ACHN (cell line): ENCODE measurements at regions not wholly inside any gene's neighbourhood (a gene's known extent, or its start where the extent isn't known, plus 50 kb on each side); places are given as distances from the start of the nearest gene placed in this dataset.
"Not testable (repeated sequence)": the region's sequence is repeated elsewhere in the genome, so short reads cannot be mapped to it uniquely, and the experiment has no call there.

ENCODE experiments used
- DNase-seq: peaks from one replicate; pipeline ENCODE4 v3.0.0-alpha.2; 2015
- in situ Hi-C: cut with HindIII; loops from 2 replicates; pipeline ENCODE4 v1.10.0; 2017; ENCODE audit warnings: low sequenced_read_pairs, low pct_ligation_motif_present, low pct_unique_long_range_greater_than_20kb

DNA sequence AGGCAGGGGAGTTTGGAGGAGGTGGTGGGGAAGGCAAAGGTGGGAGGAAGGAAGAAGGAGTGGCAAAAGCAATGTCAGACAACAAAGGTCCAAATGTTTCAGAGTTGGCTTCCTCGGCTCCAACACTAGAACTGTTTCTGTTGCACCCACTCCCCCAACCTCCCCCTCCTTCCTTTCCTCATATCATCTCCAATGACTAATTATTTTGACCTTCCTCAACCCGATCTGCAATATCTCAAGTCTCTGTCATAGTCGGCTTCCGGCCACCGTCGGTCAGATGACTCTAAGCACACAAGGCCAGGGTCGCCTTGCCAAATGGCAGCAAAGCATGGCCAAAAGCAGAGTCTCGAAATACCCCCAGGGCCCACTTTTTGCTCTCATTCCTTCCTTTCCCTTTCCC is 637.0 kb upstream of the TBX3 start:
- in situ Hi-C loops: no loop called here

DNA sequence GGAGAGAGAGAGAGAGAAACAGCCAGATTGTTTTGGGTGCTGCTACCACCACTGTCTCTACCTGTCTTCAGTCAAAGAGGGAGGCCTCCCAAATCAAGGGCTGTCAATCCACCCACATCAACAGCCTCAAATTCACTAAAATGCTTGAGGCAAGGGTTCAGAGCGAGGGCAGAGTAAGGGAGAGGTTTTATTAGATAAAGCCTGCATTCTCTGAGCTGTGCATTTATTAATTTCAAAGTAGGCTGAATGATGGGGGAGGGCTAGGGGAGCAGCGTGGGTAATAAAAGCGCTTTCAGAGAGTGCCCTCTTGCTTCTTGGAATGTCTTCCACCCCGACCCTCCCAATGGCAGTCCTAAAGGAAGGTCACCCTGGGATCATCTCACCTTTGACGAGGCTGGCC is 636.5 kb upstream of the TBX3 start:
- in situ Hi-C loops: no loop called here
- DNase-seq: no peak

More for the DNA sequence above, 637.0 kb upstream of the TBX3 start:
- no peak for DNase-seq

DNA sequence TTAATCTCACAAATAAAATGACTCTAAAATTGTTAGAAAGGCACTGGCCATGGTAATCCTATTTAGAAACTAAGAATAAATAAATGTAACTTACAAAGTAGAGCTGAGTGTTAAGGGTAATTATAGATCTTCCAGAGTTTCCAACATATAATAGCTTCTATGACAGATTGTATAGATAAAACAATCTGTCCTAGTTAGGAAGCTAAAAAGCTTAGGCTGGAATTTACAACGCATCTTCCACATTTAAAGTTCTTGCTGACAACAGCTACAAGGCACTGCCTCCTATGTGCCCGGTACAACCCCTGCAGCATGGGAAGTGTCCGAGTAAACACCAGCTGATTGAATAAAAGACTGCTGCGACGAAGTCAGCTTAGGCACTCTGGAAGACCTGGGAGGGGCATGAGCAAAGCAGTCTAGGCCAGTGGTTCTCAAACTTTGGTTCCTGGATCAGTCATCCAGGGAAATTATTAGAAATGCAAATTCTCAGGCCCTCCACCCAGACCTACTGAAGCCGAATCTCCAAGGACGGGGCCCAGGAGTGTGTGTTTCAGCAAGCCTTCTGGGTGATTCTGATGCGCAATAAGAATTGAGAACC is 635.6 kb upstream of the TBX3 start:
- in situ Hi-C loops: no loop called here
- no peak for DNase-seq

DNA sequence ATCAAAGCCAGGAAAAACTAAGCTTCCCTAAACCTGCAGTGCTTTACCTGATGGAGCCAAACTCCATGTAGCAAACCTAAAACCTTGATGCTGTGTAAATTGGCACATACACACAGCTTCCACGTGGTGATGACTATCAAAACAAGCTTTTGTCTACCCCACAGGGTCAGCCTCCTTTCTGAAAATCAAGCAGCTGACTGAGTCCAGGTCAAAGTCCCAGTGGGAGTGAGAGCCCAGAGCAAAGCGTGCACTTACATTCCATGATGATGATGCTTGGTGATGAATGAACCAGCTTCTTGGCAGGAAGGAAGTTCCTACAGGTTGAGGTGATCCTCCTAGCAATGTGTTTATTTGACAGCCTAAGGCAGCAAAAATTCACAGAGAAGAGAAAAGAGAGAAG is 630.0 kb upstream of the TBX3 start:
- DNase-seq: no peak

DNA sequence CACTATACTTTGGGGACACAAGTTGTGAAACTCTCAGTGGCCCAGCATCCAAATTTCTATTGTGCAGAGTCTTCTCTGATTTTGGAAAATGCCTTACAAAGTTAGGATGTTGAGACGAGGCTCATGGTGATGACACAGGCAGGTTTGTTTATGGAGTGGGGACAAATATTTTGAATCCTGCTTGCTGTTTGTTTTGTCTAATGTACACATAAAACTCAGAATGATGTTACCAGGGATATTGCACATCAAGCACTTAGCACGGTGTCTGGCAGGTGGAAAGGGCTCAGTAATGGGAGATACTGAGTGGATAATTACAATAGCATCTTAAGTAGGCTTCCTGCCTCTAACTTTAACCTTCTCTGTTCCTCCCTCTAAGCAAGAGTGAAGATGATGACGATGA is 628.9 kb upstream of the TBX3 start:
- DNase-seq: no peak
- in situ Hi-C loops: no loop called here

More for the DNA sequence above, 630.0 kb upstream of the TBX3 start:
- in situ Hi-C loops: no loop called here

DNA sequence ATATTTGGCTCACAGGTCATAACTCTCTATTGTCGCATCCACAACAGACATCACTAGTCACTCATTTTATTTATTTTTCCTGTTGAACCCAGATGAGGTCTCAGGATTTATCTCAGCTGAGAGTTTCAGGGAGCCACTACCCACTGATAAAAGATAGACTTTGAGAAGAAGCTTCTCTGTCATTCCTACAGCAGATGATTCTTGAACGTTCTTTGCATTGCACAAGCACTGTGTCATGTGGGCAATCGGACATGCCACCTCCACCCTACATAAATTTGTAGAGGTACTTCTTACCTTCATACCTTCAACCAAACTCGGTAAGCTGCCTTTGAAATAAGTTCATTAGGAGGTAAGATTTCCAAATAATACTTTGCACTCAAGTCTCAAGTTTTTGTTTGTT is 627.9 kb upstream of the TBX3 start:
- in situ Hi-C loops: no loop called here
- no peak for DNase-seq

DNA sequence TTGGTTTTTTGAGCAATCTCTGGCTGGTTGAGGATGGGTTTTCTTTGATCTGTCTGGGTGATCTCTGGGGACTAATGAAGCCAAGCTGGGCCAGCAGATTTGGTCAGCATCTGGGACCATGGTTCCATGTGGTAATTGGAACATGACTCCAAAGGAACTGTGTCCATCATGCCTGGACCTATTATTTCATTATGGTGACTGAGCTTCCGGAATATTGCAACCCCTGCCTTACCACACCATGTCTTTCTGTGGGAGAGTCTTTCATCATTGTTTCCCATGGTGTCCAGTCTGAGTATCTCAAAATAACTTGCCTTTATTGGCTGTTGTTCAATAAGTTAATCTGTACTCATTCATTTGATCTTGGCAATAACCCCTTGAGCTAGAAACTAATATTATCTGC is 624.9 kb upstream of the TBX3 start:
- DNase-seq: no peak
- in situ Hi-C loops: no loop called here

DNA sequence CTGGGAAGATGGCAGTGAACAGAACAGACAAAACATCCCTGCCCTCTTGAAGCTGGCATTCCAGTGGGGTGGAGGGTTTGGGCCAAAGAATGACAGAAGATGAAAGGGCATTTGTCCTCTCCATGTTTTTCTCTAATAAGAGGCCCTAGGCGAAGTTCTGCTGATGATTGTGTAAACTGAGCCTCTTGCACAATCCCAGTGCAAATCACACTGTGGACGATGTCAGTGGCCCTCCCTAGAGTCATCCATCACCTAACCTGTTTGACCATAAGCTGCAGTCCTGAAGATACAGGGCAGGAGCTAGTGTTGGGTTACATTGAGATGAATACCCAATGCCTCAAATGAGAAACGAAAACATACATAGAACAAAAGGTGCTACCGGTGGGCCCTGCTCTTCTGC is 622.4 kb upstream of the TBX3 start:
- in situ Hi-C loops: no loop called here
- DNase-seq: no peak

DNA sequence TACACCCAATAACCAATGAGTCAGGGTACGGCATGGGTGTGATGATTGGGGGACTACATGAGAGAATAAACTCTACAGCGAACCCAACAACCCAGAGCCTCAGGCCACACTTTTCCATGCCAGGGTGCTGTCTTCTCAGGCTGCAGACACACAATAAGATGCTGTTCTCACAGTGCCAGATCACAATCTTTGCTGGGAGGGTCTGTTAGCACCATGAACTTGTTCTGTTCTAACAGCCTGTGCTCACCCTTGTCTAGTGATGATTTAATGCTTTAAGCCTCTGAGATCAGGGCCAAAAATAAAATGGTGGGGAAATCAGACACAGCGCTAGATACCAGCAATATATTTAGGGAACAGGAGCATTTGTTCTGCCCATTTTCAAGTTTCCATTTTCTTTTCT is 621.9 kb upstream of the TBX3 start:
- in situ Hi-C loops: no loop called here

DNA sequence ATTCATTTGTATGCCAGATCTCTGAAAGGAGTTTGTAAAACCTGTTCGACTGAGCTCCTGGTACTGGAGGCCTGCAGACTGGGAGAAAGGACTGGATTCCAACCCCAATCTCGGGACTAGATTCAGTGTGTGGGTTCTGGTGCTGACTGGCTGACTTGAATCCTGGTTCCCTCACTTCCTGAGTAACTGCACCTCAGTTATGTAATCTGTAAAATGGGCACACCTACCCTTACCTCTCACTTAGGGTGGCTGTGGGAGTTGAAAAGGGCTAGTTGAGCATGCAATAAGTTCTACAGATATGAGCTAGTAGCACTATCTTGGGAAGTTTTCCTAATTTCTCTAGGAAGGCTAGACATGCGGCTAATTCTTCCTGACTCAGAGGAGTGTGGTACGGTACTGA is 621.3 kb upstream of the TBX3 start:
- DNase-seq: no peak
- in situ Hi-C loops: no loop called here

More for the DNA sequence above, 621.9 kb upstream of the TBX3 start:
- DNase-seq: no peak

DNA sequence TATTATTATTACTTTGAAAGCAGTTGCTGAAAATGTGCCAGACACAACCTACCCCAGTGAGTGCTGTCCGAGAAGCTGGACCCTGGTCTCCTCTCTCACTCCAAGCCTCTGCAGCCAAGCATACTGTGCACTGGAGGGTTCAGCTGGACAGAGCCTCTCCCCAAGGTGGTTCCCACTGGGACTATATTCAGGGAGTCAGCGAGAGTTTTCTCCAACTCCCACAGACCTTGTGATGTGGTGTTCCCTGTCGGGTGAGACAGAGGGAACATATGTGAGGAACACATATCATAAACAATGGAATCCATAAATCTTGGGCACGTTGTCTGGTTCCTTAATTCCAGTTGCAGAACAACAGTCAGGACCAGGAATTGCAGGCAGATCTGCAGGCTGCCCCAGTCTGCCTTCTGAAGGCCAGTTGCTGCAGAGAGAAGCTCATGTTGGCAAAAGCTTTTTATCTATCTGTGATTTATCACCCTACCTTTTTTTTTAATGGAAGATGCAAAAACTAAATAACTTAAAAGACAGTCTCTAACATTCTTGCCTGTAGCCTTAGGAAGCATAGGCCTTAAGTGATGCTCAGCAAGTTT is 619.8 kb upstream of the TBX3 start:
- DNase-seq: no peak
- in situ Hi-C loops: no loop called here

DNA sequence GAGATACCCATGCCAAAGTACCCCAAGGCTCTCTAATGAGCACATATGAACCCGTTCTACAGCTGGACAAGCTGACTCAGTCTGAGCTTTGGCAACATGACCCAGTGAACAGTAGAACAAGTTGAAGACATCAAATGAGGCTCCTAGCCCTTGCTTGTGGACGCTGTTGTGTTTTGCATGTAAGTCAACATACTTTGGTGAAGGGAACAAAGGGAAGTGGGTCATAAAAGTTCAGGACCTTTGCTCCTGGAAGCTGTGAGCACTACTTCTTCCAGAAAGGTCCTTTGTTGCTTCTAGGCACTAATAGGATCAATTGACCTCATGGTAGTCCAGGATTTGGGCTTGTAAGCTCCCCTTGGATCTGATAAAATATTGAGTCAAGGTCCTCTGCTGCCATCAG is 613.5 kb upstream of the TBX3 start:
- no peak for DNase-seq
- in situ Hi-C loops: no loop called here

DNA sequence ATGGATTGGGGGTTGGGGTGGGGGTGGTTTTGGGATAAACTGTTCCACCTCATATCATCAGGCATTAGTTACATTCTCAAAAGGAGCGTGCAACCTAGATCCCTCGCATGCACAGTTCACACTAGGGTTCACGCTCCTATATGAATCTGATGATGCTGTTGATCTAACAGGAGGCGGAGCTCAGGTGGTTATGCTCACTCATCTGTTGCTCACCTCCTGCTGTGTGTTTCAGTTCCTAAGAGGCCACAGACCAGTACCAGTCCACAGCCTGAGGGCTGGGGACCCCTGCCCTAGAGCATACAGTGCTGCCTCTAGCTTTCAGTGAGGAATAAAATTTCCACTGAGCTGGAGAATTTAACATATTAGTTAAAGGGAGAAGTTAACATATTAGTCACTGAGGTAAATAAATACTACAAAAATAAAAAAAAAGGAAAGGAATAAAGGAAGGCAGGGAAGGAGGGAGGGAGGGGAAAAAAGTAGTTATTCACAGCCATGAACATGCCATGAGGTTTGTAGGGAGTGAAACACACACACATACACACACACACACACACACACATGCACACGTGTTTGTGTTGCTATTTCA is 612.7 kb upstream of the TBX3 start:
- DNase-seq: no peak
- in situ Hi-C loops: no loop called here

DNA sequence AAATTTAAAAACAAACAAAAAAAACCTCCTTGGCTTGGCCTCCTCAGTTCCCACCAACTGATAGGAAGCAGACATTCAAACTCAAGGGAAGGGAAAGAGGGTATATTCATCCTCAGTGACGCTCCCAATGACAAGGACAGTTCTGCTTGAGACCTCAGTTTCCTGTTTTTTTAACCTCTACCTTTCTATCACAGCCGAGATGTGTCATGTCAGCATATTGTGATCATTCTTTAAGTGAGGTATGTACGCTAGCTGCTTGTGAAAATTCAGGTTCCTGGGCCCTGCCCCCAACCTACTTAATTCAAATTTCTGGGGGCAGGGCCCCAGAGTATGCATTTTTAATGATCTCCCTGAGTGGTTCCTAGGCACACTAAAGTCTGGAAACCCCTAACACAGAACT is 611.9 kb upstream of the TBX3 start:
- in situ Hi-C loops: no loop called here
- DNase-seq: no peak

DNA sequence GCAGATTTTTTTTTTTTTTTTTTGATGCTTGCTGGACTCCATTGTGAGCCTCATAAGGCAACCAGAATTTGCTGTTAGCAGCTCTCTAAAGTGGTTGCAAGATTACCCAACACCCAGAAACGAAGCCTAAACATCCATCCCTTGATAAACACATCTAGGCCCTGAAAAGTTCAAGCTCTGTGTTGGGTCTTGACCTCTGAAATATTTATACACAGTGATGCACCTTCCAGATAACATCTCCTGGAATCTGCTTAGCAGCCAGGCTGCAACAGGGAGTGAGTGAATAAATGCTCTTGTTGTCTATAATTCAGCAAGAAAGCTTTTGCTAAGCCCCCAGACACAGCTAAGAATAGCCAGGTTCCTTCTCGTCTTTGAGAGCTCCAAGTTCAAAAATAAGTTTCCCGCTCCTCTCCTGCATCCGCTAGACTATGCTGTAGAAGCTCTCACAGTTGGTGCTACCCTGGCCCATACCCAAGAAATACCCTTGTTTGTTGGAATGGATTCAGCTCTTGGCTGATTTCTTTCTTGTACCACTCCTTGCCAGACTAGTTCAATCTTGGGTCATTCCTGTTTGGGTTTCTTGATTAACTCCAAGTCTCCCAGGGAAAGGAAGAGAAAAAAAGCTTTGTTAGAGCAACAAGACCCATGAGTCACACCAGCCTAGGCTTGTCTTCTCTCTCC is 610.6 kb upstream of the TBX3 start:
- no peak for DNase-seq
- in situ Hi-C loops: no loop called here

DNA sequence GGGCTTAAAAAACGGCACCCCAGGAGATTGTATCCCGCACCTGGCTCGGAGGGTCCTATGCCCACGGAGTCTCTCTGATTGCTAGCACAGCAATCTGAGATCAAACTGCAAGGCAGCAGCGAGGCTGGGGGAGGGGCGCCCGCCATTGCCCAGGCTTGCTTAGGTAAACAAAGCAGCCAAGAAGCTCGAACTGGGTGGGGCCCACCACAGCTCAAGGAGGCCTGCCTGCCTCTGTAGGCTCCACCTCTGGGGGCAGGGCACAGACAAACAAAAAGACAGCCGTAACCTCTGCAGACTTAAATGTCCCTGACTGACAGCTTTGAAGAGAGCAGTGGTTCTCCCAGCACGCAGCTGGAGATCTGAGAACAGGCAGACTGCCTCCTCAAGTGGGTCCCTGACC is 601.5 kb upstream of the TBX3 start:
- in situ Hi-C loops, DNase-seq: not testable (repeated sequence)

DNA sequence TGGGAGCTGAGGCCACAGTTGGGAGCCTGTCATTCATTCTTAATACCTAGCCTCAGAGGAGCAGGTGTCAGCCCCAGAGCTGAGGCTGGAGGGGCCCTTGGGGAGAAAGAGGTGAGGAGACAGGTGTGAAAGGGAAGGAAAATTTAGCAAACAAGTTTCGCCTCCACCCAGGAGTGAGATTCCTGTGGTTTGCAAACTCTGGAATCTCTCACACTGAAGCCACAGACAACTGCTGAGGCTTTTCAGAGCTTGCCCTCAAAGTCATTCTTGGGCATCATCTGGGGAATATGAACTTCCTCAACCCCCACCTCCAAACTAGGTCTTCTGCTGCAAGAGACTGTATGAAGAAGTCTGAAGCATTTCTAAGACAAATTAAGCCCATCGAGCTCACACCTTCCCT is 589.5 kb upstream of the TBX3 start:
- in situ Hi-C loops: no loop called here
- DNase-seq: no peak

DNA sequence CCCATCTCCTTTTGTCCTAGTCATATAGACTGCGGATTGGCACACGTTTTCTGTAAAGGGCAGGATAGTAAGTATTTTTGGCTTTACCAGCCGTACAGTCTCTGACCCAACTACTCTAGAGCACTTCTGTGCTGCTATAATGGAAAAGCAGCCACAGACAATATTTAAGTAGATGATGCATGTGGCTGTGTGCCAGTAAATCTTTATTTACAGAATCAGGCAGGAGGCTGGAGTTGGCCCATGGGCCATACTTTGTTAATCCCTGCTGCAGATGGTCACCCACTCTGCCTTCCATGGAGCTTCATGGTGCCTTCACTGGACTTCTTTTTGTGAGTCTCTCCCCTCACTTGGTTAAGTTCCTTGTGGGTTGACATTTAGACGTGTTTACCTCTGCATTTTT is 584.5 kb upstream of the TBX3 start:
- in situ Hi-C loops: no loop called here
- no peak for DNase-seq

DNA sequence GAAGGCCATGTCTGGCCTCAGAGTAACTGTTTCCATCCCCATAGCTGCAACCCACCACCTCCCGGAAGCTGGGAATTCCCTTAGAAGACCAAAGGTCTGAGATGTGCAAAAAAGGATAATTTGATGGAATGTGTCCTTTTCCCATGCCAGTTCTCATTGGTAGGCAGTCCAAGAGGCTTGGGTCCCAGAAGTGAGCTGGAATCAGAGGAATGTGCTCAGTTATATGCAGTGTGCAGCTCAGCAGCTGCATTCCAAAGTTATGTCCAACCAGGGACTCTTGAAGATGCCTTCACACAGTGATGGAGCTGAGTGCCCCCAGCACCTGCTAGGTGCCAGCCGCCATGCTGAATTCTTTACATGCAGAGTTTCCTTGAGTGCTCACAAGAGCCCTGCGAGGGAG is 583.9 kb upstream of the TBX3 start:
- no peak for DNase-seq
- in situ Hi-C loops: no loop called here

DNA sequence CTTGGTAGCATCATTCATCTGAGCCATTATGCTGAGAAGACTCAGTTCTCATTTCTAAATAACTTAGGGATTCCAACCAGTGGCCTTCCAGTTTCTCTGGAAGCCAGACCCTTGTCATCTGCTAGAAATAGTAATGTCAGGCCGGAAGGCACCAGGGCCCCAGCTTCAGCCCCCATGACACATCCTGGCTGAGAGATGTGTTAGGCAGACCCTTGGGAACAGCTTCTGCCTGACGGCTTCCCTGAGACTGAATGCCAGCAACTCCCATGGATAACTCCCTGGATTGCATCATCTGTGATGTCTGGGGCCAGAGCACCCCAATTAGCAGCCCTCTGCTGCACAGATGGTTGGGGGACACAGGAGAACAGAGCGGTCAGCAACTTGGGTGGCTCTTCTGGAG is 583.5 kb upstream of the TBX3 start:
- no peak for DNase-seq
- in situ Hi-C loops: no loop called here
